Muscle of back (tissue), 3 donors: ENCODE measurements at regions not wholly inside any gene's neighbourhood (a gene's known extent, or its start where the extent isn't known, plus 50 kb on each side); places are given as distances from the start of the nearest gene placed in this dataset.
A peak's percentile ranks its signal among the peaks of the same experiment; 100 is the strongest.
"Not testable (repeated sequence)": the region's sequence is repeated elsewhere in the genome, so short reads cannot be mapped to it uniquely, and the experiment has no call there.

Source experiments
- DNase-seq, 3 donors: peaks; one replicate each; pipeline versions ENCODE4 v3.0.0 to v3.0.0-alpha.2; 2013

DNA sequence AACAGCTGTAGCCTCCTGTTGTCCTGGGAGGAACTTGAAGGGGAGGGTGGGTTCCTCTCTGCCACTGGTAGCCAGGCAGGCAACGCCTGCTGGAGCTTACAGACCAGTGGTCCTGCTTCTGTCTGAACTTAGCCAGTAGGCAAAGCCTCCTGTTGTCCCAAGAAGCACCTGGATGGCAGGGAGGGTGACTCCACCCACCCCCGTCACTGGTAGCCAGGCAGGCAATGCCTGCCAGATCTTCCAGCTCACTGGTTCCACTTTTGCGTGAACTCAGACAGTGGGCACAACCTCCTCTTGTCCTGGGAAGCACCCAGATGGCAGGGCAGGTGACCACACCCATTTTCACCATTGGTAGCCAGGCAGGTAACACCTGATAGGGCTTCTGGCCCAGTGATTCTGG lies 203.5 kb upstream of the DIPK2B start:
- no peak for DNase-seq

DNA sequence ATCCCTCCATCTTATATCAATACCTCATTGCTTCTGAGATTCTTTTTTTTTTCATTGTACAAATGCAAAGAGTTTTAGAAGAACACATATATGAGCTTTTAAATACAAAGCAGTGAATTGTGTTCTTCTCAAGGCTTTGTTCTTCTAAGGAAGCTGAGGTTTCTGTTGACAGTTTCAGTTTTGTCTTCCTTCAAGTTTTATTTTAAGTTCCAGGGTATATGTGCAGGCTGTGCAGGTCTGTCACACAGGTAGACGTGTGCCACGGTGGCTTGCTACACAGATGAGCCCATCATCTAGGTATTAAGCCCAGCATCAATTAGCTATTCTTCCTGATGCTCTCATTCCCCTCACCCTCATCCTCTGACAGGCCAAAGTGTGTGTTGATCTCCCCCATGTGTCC lies 201.2 kb upstream of the DIPK2B start:
- DNase-seq = no peak

- DNase-seq = not testable (repeated sequence)
Measured at GRCh38 chrX:45400951-45401725, 200.5 kb upstream of the DIPK2B start.

DNA sequence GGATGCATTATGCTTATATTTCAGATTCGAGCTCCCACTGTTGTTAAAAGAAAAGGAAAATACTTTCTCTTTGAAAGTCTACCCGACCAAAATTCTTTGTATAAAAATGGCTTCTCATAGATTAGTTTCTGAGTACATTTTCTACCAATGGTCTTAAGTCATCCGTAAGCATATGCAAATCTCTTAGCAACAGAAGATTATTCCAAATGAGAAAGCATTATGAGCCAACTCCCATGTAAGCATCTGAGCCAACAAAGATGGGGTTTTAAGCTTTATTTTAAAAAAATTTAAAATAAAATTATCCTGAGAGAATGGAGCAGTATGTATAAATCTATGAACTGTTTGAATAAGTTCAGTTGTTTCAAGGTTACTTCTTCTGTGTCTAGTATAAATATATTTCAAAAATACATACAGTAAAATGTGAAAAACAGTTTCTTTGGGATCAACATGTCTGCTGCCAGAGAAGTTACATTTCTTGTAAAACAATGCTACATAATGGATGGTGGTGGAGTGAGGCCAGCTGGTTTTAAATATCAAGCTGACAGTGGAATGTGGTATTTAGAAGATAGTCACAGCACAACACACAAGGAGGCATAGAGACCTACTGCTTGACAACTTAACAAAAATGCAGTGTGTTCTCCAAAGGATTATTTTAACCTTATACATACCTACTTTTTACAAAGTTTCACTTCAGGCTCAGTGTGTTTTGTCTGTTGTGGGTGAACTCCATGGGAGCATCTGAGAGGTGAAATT lies 199.5 kb upstream of the DIPK2B start:
- peak; percentile 10 to 35 (median 32) for DNase-seq

- DNase-seq = peak in 1 of 3 donors; percentile 38
Measured at GRCh38 chrX:45385757-45386156, 185.1 kb upstream of the DIPK2B start.

GRCh38 chrX:45381841-45382240 lies 181.2 kb upstream of the DIPK2B start:
- DNase-seq = no peak

- DNase-seq = no peak
Measured at GRCh38 chrX:45381366-45381765, 180.7 kb upstream of the DIPK2B start.

DNA sequence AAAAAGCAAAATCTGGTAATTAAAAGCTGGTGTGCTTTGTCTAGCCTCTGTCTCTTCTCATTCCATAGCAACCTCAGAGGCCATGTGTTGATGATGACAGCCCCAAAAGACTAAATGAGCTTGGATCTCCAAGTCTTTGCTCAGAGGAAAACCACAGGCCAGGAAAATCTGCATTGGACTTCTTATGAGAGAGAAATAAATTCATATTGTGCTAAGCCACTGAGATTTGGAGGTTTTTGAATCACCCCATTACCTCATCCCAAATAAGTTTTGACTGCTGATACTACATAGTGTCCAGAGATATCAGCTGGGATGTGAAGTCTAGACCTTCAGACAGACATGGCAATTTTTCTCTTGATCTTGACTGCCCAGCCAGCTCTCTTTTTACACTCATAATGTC lies 178.6 kb upstream of the DIPK2B start:
- DNase-seq = peak in 1 of 3 donors; percentile 3

DNA sequence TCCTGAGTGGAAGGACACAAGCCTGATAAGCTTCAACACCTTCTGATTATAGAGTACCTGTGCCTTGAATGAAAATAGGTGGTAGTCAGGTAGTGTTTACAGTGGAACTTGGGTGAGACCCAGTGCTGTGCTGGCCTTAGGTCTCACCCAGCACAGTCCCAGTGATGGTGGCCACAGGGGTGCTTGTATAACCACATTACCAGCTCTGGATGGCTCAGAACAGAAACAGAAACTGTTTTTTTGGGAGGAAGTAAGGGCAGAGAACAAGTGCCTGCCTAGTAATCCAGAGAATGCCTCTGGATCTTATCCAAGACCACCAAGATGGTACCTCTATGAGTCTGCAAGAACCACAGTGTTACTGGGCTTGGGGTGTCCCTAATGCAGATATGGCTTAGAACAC lies 171.5 kb upstream of the DIPK2B start:
- no peak for DNase-seq

DNA sequence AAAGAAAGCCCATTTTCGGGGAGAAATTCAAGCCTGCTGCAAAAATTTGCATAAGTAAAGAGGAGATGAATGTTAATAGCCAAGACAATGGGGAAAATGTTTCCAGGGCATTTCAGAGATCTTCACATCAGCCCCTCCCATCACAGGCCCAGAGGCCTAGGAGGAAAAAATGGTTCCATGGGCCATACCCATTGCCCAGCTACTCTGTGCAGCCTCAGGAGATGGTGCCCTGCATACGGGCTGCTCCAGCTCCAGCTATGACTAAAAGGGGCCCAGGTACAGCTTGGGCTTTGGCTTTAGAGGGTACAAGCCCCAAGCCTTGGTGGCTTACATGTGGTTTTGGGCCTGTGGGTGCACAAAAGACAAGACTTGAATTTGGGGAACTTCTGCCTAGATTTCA lies 168.0 kb upstream of the DIPK2B start:
- DNase-seq = no peak

GRCh38 chrX:45363596-45363995 lies 162.9 kb upstream of the DIPK2B start:
- no peak for DNase-seq

GRCh38 chrX:45360571-45360970 lies 159.9 kb upstream of the DIPK2B start:
- no peak for DNase-seq

GRCh38 chrX:45358392-45358791 lies 157.7 kb upstream of the DIPK2B start:
- DNase-seq = no peak

- DNase-seq = peak in 1 of 3 donors; percentile 44
Measured at GRCh38 chrX:45353456-45353855, 152.8 kb upstream of the DIPK2B start.

GRCh38 chrX:45352611-45353010 lies 151.9 kb upstream of the DIPK2B start:
- no peak for DNase-seq

DNA sequence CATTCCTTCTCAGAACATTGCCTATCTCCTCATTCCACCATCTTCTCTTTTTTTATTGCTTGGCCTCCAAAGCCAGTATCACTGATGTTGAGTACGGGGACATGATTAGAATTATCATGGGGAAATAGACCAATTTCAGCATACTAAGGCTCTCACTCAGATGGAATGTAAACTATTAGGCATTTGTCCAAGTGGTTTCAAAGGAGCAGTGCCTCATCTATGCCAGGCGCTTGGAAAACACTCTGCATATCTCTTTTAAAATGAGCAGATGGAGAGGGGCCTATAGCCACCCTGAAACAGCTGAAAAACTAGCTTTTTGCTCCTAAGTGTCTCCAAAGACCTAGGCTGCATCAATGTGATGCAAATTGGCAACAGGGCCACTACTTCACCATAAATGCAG lies 150.8 kb upstream of the DIPK2B start:
- DNase-seq = peak in 1 of 3 donors; percentile 57

DNA sequence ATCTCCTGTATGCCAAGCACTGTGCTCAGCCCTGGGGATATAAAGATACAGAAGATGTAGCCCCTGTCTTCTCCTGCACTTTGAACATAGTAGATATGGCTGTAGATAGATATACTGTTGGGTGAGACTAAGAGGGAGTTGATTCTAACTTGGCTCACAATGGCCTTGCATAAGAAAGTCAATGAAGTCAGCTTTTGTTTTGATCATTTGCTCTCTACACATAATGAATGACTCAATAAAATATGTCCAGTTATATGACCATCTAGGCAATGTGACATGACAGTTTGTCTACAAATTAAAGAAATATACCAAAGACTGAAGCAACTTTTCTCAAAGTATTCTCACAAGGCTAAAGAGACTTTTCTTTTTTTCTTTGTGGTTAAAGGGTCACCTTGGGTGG lies 147.6 kb upstream of the DIPK2B start:
- no peak for DNase-seq

DNA sequence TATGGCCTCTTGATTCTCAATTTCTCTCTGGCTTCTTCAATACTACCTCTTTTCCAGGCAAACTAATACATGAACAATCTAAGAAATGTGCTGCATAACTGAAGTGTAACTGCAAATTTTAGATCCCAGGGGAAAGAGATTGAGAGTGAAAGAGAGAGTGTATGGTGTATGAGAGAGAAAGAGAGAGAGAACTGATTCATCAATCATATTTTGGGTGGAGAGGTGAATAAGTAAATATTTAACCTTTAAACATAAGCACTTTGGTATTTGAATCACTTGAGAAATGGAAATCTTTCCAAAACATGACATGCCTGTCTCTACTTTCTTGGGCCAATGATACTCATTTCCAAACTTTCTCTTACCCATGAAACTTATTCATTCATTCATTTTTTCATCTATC lies 147.2 kb upstream of the DIPK2B start:
- peak in 1 of 3 donors; percentile 59 for DNase-seq

GRCh38 chrX:45344594-45344993 lies 143.9 kb upstream of the DIPK2B start:
- peak; percentile 4 to 91 (median 19) for DNase-seq

DNA sequence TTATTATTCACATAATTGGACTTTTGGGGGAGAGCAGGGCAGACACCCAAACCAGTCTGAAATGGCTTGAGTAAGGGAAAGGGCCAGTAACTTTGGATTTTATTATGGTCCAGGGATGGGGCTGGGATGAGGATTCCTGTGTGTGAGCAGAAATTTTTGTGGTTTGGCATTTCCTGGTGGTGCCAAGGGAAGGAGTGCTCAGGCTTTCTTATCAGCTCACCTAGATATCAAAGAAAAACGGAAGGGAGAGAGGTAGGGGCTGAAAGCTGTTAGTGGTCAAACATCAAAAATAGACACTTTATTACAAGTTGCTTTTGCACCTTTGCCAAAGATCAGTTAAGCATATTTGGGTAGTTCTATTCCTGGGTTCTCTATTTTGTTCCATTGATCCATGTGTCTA lies 128.5 kb upstream of the DIPK2B start:
- DNase-seq = no peak

GRCh38 chrX:45324941-45325340 lies 124.3 kb upstream of the DIPK2B start:
- DNase-seq = peak in 1 of 3 donors; percentile 10

DNA sequence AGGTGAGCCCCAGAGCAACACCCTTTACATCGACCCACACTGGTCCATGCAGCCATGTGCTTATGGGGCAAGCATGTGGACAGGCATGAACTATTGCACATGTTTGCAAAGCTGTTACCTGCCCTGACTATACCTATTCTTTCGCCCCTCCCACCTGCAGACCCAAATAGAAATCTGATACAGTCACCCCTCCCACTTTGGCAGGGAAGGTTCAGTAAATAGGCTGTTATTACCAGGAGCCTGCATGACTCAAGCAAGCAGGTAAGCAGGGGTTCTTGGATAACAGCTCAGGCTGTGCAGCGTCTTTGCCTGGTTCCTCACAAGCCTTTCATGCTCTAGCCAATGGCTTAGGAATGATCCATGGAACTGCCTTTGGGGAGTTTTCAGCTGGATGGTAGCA lies 122.7 kb upstream of the DIPK2B start:
- DNase-seq = no peak

- DNase-seq = peak in 1 of 3 donors; percentile 7
Measured at GRCh38 chrX:45322820-45323219, 122.1 kb upstream of the DIPK2B start.
